HG03066 (cell line): ENCODE measurements at regions not wholly inside any gene's neighbourhood (a gene's known extent, or its start where the extent isn't known, plus 50 kb on each side); places are given as distances from the start of the nearest gene placed in this dataset.

Experiments used
- ATAC-seq: cut with Tn5 transposase; IDR thresholded peaks from one replicate; pipeline ENCODE4 v1.9.1; 2021; ENCODE audit warnings: low read depth; ENCODE audit not compliant: unreplicated experiment

GRCh38 chr4:180622254-180622653, 1620.9 kb upstream of the TENM3 start:
- no peak for ATAC-seq

- no peak for ATAC-seq
These were observed 1617.5 kb upstream of the TENM3 start for GRCh38 chr4:180625653-180626052.

- ATAC-seq, result no peak
These were observed 1613.1 kb upstream of the TENM3 start for GRCh38 chr4:180630012-180630665.

- ATAC-seq, result no peak
These were observed 1608.9 kb upstream of the TENM3 start for GRCh38 chr4:180634306-180634705.

- no peak for ATAC-seq
These were observed 1607.9 kb upstream of the TENM3 start for GRCh38 chr4:180635281-180635680.

GRCh38 chr4:180636696-180637404, 1606.4 kb upstream of the TENM3 start:
- no peak for ATAC-seq

- ATAC-seq, result no peak
These were observed 1605.6 kb upstream of the TENM3 start for GRCh38 chr4:180637616-180638015.

- ATAC-seq, result no peak
These were observed 1603.0 kb upstream of the TENM3 start for GRCh38 chr4:180640193-180640592.

GRCh38 chr4:180641495-180641894, 1601.7 kb upstream of the TENM3 start:
- no peak for ATAC-seq

- ATAC-seq, result no peak
These were observed 1600.5 kb upstream of the TENM3 start for GRCh38 chr4:180642732-180643131.

- ATAC-seq, result peak; percentile 76
These were observed 1592.9 kb upstream of the TENM3 start for GRCh38 chr4:180650273-180650672.

GRCh38 chr4:180652533-180652932, 1590.7 kb upstream of the TENM3 start:
- ATAC-seq, result no peak

GRCh38 chr4:180655886-180656285, 1587.3 kb upstream of the TENM3 start:
- ATAC-seq, result no peak

- no peak for ATAC-seq
These were observed 1585.3 kb upstream of the TENM3 start for GRCh38 chr4:180657881-180658280.

- ATAC-seq, result peak; percentile 74
These were observed 1578.3 kb upstream of the TENM3 start for GRCh38 chr4:180664766-180665368.

- no peak for ATAC-seq
These were observed 1577.7 kb upstream of the TENM3 start for GRCh38 chr4:180665481-180665880.

GRCh38 chr4:180665994-180666824, 1577.0 kb upstream of the TENM3 start:
- ATAC-seq, result peak; percentile 90

- no peak for ATAC-seq
These were observed 1574.5 kb upstream of the TENM3 start for GRCh38 chr4:180668732-180669131.

- ATAC-seq, result no peak
These were observed 1573.5 kb upstream of the TENM3 start for GRCh38 chr4:180669680-180670079.

- ATAC-seq, result no peak
These were observed 1568.4 kb upstream of the TENM3 start for GRCh38 chr4:180674619-180675358.

GRCh38 chr4:180675359-180675650, 1567.9 kb upstream of the TENM3 start:
- ATAC-seq, result no peak
